GM12891 (cell line): ENCODE measurements at regions not wholly inside any gene's neighbourhood (a gene's known extent, or its start where the extent isn't known, plus 50 kb on each side); places are given as distances from the start of the nearest gene placed in this dataset.

Experiments
- POLR2A ChIP-seq: IDR thresholded peaks from 2 replicates; pipeline ENCODE4 v1.6.1; 2011; ENCODE audit warnings: low read depth, low read length, control low read depth
- POLR2AphosphoS5 ChIP-seq: IDR thresholded peaks from 2 replicates; pipeline ENCODE4 v1.6.1; 2011; ENCODE audit warnings: low read depth, low read length, control low read depth
- POU2F2 ChIP-seq: IDR thresholded peaks from 2 replicates; pipeline ENCODE4 v1.6.1; 2011; ENCODE audit warnings: low read depth, mild to moderate bottlenecking, control low read depth, low read length, moderate library complexity
- SPI1 ChIP-seq: IDR thresholded peaks from 2 replicates; pipeline ENCODE4 v1.6.1; 2011; ENCODE audit warnings: low read depth, low read length, control low read depth
- TAF1 ChIP-seq: IDR thresholded peaks from 2 replicates; pipeline ENCODE4 v1.6.1; 2011; ENCODE audit warnings: low read depth, low read length, control low read depth

GRCh38 chr3:150049317-150049716, 78.6 kb upstream of the PFN2 start:
- TF ChIP-seq POLR2A (no peak), POLR2AphosphoS5 (no peak), POU2F2 (no peak), TAF1 (no peak), SPI1 (no peak)
